ENCODE measurements at regions not wholly inside any gene's neighbourhood (a gene's known extent, or its start where the extent isn't known, plus 50 kb on each side); places are given as distances from the start of the nearest gene placed in this dataset.

GRCh38 chr18:62655520-62656219 lies 59.7 kb upstream of the PHLPP1 start:
- TF ChIP-seq CTCF (IDR thresholded peaks at IDR 0.05) (no peak), POLR2A (IDR thresholded peaks at IDR 0.05) (no peak)

All from heart left ventricle (tissue), 13 donors.